Thyroid gland (tissue), 4 donors: ENCODE measurements at regions not wholly inside any gene's neighbourhood (a gene's known extent, or its start where the extent isn't known, plus 50 kb on each side); places are given as distances from the start of the nearest gene placed in this dataset.

Source experiments
- DNase-seq, 2 donors: peaks; one replicate each; pipeline ENCODE4 v3.0.0-alpha.2; 2019
- H3K27ac ChIP-seq, 3 donors: fragments of 200-600 bp; sonication (generic); 1 replicate in 2 of 3; 2 replicates in 1 of 3; pipeline ENCODE4 v1.5.1; 2016 to 2019; ENCODE audit warnings: mild to moderate bottlenecking in 1 of 3, moderate library complexity in 1 of 3
- H3K27me3 ChIP-seq: fragments of 200-600 bp; sonication (generic); one replicate; pipeline ENCODE4 v1.5.1; 2019
- H3K36me3 ChIP-seq, 2 donors: fragments of 200-600 bp; sonication (generic); one replicate each; pipeline ENCODE4 v1.5.1; 2016 to 2019
- H3K4me1 ChIP-seq, 2 donors: fragments of 200-600 bp; sonication (generic); one replicate each; pipeline ENCODE4 v1.5.1; 2017 to 2019
- H3K4me3 ChIP-seq, 3 donors: fragments of 200-600 bp; sonication (generic); replicated peaks in 1 of 3; 1 replicate in 2 of 3; 2 replicates in 1 of 3; pipeline ENCODE4 v1.5.1; 2016; ENCODE audit warnings: mild to moderate bottlenecking in 1 of 3
- H3K9me3 ChIP-seq: fragments of 200-600 bp; sonication (generic); one replicate; pipeline ENCODE4 v1.5.1; 2017
- POLR2A ChIP-seq, 2 donors: fragments of 450-650 bp; IDR thresholded peaks; one replicate each; pipeline ENCODE4 v1.6.1; 2017; ENCODE audit warnings: antibody characterized with exemption in 2 of 2, mild to moderate bottlenecking in 2 of 2, moderate library complexity in 1 of 2
- WGBS, 2 donors: methylation state at CpG; one replicate each; pipeline ENCODE4 v1.1.5; 2017; 5-methylcytosine and 5-hydroxymethylcytosine counted together
- intact Hi-C: fragments of 100-400 bp; cut with DNase I; formaldehyde crosslinking; loops from one replicate; pipeline ENCODE4 v1.15.1; 2023
- TF ChIP-seq, protein P1 (sequence below), 6 experiments: fragments of 200-600 bp in 3 of 6; fragments of 450-650 bp in 3 of 6; sonication (generic) in 3 of 6; IDR thresholded peaks; one replicate each; pipeline ENCODE4 v1.5.1; 2016 to 2019; ENCODE audit warnings: antibody characterized with exemption in 6 of 6, mild to moderate bottlenecking in 2 of 6, inconsistent platforms in 1 of 6, moderate library complexity in 1 of 6

DNA sequence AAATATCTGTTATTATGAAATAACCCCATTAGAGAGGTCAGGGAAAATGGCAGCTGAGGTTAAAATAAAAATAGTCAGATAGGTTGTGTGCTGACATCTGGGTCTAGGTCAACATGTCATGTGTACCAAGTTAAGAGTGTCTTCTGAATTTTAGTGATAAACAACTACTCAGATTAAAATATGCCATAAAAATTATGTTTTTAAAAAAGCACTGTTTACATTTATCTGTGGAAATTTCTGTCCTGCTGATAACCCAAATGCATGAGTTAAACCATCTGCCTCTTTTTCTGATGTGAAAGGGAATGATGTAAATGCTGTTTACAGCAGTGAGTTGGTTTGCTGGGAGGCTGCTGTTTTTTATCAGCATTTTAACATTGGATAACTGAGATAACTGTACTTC, 361.2 kb upstream of the TARS1 start:
- intact Hi-C loops, result no loop called here

DNA sequence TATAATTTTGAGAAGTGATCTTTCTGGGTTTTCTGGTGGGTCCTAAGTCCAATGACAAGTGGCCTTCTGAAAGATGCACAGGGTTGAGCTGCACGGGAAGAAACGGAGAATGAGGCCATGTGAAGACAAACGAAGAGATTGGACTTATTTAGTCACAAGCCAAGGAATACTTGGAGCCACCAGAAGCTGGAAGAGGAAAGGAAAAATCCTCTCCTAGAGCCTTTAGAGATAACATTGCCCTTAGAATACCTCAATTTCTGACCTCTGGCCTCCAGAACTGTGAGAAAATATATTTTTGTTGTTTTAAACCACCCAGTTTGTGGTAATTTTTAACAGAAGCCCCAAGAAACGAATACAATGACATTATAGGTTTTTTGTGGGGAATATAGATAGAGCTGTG, 360.5 kb upstream of the TARS1 start:
- intact Hi-C loops, result no loop called here
- Histone ChIP-seq H3K27ac (no peak overlapping the region), H3K36me3 (no peaks in the 10 kb centered on the region), H3K27me3 (no peaks in the 10 kb centered on the region), H3K4me1 (no peaks in the 10 kb centered on the region), H3K9me3 (no peaks in the 10 kb centered on the region), H3K4me3 (no peak overlapping the region)
- TF ChIP-seq POLR2A (IDR thresholded peaks at IDR 0.05), result no peak
- TF ChIP-seq, protein P1, sequence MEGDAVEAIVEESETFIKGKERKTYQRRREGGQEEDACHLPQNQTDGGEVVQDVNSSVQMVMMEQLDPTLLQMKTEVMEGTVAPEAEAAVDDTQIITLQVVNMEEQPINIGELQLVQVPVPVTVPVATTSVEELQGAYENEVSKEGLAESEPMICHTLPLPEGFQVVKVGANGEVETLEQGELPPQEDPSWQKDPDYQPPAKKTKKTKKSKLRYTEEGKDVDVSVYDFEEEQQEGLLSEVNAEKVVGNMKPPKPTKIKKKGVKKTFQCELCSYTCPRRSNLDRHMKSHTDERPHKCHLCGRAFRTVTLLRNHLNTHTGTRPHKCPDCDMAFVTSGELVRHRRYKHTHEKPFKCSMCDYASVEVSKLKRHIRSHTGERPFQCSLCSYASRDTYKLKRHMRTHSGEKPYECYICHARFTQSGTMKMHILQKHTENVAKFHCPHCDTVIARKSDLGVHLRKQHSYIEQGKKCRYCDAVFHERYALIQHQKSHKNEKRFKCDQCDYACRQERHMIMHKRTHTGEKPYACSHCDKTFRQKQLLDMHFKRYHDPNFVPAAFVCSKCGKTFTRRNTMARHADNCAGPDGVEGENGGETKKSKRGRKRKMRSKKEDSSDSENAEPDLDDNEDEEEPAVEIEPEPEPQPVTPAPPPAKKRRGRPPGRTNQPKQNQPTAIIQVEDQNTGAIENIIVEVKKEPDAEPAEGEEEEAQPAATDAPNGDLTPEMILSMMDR (IDR thresholded peaks at IDR 0.05), result no peak
- WGBS, 2 donors, result 75 to 79% methylated on average over 4 of the region's 4 CpGs
- DNase-seq, result no peak

More for the DNA sequence above, 361.2 kb upstream of the TARS1 start:
- Histone ChIP-seq H3K27ac (no peak overlapping the region), H3K36me3 (no peaks in the 10 kb centered on the region), H3K9me3 (no peaks in the 10 kb centered on the region), H3K4me1 (no peaks in the 10 kb centered on the region), H3K4me3 (no peak overlapping the region), H3K27me3 (no peaks in the 10 kb centered on the region)
- TF ChIP-seq, protein P1 (IDR thresholded peaks at IDR 0.05), result no peak
- TF ChIP-seq POLR2A (IDR thresholded peaks at IDR 0.05), result no peak
- DNase-seq, result no peak

DNA sequence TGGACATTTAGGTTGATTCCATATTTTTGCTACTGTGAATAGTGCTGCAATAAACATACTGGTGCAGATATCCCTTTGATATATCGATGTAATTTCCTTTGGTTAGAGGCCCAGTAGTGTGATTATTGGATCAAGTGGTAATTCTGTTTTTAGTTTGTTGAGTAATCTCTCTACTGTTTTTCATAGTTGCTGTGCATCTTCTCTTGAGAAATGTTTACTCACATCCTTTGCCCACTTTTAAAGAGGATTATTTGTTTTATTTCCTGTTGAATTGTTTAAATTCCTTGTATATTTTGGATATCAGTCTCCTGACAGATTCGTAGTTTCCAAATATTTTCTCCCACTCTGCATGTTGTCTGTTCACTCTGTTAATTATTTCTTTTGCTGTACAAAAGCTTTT, 352.6 kb upstream of the TARS1 start:
- intact Hi-C loops, result no loop called here
- DNase-seq, result no peak
- no peaks in the 10 kb centered on the region for H3K27me3 ChIP-seq
- no peaks in the 10 kb centered on the region for H3K9me3 ChIP-seq
- WGBS, 2 donors, result 66 to 74% methylated on average over 2 of the region's 2 CpGs
- H3K36me3 ChIP-seq, result no peaks in the 10 kb centered on the region
- no peak overlapping the region for H3K27ac ChIP-seq
- H3K4me3 ChIP-seq, result no peak overlapping the region
- H3K4me1 ChIP-seq, result no peaks in the 10 kb centered on the region
- TF ChIP-seq, protein P1 (IDR thresholded peaks at IDR 0.05), result no peak

DNA sequence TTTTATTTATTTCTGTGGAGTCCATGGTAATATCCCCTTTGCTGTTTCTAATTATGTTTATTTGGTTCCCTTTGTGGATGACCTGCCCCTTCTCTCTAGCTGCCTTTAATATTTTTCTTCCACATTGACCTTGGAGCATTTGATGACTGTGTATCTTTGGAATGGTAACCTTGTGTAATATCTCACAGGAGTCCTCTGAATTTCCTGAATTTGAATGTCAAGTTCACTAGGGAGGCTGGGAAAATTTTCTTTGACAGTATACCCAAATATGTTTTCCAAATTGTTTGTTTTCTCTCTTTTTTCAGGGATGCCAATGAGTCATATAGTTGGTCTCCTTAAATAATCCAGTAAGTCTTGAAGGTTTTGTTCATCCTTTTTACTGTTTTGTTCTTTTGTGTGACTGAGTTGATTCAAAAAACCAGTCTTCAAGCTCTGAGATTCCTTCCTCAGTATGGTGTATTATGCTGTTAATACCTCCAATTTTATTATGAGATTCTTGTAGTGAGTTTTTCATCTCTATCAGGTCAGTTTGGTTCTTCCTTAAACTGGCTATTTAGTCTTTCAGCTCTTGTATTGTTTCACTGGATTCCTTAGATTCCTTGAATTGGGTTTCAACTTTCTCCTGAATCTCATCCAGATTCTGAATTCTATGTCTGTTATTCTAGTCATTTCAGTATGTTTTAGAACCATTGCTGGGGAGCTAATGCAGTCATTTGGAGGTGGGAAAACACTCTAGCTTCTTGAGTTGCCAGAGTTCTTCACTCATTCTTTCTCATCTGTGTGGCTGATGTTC, 349.0 kb upstream of the TARS1 start:
- no peak overlapping the region for H3K4me3 ChIP-seq
- H3K4me1 ChIP-seq, result no peaks in the 10 kb centered on the region
- no peaks in the 10 kb centered on the region for H3K36me3 ChIP-seq
- intact Hi-C loops, result no loop called here
- no peaks in the 10 kb centered on the region for H3K9me3 ChIP-seq
- no peak for TF ChIP-seq POLR2A (IDR thresholded peaks at IDR 0.05)
- TF ChIP-seq, protein P1 (IDR thresholded peaks at IDR 0.05), result no peak
- H3K27ac ChIP-seq, result no peak overlapping the region
- DNase-seq, result no peak
- H3K27me3 ChIP-seq, result no peaks in the 10 kb centered on the region

DNA sequence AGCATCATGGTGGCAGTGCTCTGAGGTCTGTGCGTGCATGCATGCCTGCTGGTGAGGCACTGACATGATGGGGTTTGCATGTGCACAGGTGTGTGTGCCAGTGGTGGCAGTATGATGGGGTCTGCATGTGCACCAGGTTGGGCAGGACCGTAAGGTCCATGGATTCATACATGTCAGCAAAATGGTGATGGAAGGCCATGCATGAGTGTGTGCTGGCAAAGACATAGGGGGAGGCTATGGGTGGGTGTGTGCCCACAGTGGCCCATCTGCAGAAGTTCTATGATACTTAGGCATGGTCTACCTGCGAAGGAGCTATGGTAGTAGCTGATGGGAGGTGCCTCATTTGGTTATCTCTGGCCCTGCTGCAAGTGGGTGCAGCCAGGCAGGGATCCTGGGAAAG, 348.0 kb upstream of the TARS1 start:
- intact Hi-C loops, result no loop called here
- Histone ChIP-seq H3K27me3 (no peaks in the 10 kb centered on the region), H3K4me3 (no peak overlapping the region), H3K4me1 (no peaks in the 10 kb centered on the region), H3K36me3 (no peaks in the 10 kb centered on the region), H3K27ac (no peak overlapping the region), H3K9me3 (no peaks in the 10 kb centered on the region)
- no peak for DNase-seq
- 84 to 100% methylated on average over 3 of the region's 3 CpGs for WGBS, 2 donors
- TF ChIP-seq, protein P1 (IDR thresholded peaks at IDR 0.05), result no peak
- TF ChIP-seq POLR2A (IDR thresholded peaks at IDR 0.05), result no peak
